ENCODE measurements at regions not wholly inside any gene's neighbourhood (a gene's known extent, or its start where the extent isn't known, plus 50 kb on each side); places are given as distances from the start of the nearest gene placed in this dataset.

DNA sequence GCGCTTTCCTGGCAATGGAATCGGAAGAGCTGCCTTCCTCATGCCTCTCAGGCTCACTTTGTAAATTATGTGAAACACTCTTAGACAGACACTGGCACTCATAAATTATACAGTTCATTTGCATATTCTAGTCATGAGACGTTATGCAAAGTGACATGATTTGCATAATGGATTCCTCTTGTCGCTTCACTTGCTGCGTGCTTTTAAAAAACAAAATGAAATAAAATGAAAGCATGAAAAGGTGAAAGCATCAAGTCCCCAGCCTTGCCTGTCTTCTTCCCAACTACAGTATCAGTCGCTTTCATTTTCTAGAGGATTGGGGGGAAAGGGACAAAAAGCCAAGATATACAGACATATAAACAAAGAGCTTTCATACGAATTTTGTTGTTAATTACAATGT is 252.8 kb upstream of the PMFBP1 start:
- Mint-ChIP-seq H3K9me3 (peaks cover 10 to 27% (median 16%) of the 10 kb centered on the region in 7 donors), H3K36me3 (peaks cover 17 to 23% of the 10 kb centered on the region in 2 donors), H3K27ac (no peak overlapping the region), H3K4me3 (no peak overlapping the region), H3K27me3 (ENCODE audit: low read depth in 3 of 3) (no peaks in the 10 kb centered on the region), H3K4me1 (no peaks in the 10 kb centered on the region)
- Histone ChIP-seq H3K4me2 (replicated peaks; ENCODE audit: extremely low read depth, low read length, poor library complexity, severe bottlenecking) (no peak overlapping the region), H3K27ac (ENCODE audit: low read depth in 1 of 2, low read length in 2 of 2) (no peak overlapping the region), H2AFZ (ENCODE audit: insufficient read depth, low read depth, low read length, poor library complexity, severe bottlenecking) (no peak overlapping the region), H3K4me1 (ENCODE audit: control insufficient read depth in 1 of 2, insufficient read depth in 2 of 2, low read length in 2 of 2) (no peaks in the 10 kb centered on the region), H3K9me3 (replicated peaks in 1 of 2; ENCODE audit: control insufficient read depth in 1 of 2, insufficient read depth in 1 of 2, low read length in 2 of 2) (peaks cover 16 to 21% of the 10 kb centered on the region in 2 donors), H3K79me2 (ENCODE audit: insufficient read depth, low read length) (no peaks in the 10 kb centered on the region), H3K36me3 (replicated peaks in 1 of 2; ENCODE audit: control insufficient read depth in 1 of 2, insufficient read depth in 2 of 2, low read length in 2 of 2) (peaks cover 2 to 23% of the 10 kb centered on the region in 2 donors), H3K9ac (ENCODE audit: insufficient read depth, low read length, poor library complexity, severe bottlenecking) (no peak overlapping the region), H3K27me3 (ENCODE audit: control insufficient read depth in 2 of 2, insufficient read depth in 2 of 2, low read length in 2 of 2) (no peaks in the 10 kb centered on the region), H4K20me1 (ENCODE audit: insufficient read depth, low read length) (no peaks in the 10 kb centered on the region), H3K4me3 (replicated peaks in 1 of 3; ENCODE audit: low read depth in 2 of 3, low read length in 3 of 3) (no peak overlapping the region)
- intact Hi-C loops (cut with micrococcal nuclease): no loop called here
- WGBS (ENCODE audit: insufficient coverage): 100% methylated on average over 1 of the region's 7 CpGs
- no peak for DNase-seq
- no peak for TF ChIP-seq CTCF (IDR thresholded peaks at IDR 0.05)

GRCh38 chr16:72422308-72422897 is 250.4 kb upstream of the PMFBP1 start:
- Mint-ChIP-seq H3K9me3 (peaks cover 10 to 31% (median 16%) of the 10 kb centered on the region in 7 donors), H3K4me3 (no peak overlapping the region), H3K27me3 (ENCODE audit: low read depth in 3 of 3) (no peaks in the 10 kb centered on the region), H3K4me1 (no peaks in the 10 kb centered on the region), H3K27ac (no peak overlapping the region), H3K36me3 (peaks cover 17 to 23% of the 10 kb centered on the region in 2 donors)
- H2AFZ ChIP-seq (ENCODE audit: insufficient read depth, low read depth, low read length, poor library complexity, severe bottlenecking): no peak overlapping the region
- H3K27ac ChIP-seq (ENCODE audit: low read depth in 1 of 2, low read length in 2 of 2): no peak overlapping the region
- intact Hi-C loops (cut with micrococcal nuclease): no loop called here
- no peak for TF ChIP-seq CTCF (IDR thresholded peaks at IDR 0.05)
- H3K79me2 ChIP-seq (ENCODE audit: insufficient read depth, low read length): no peaks in the 10 kb centered on the region
- no peaks in the 10 kb centered on the region for H4K20me1 ChIP-seq (ENCODE audit: insufficient read depth, low read length)
- H3K9me3 ChIP-seq (replicated peaks in 1 of 2; ENCODE audit: control insufficient read depth in 1 of 2, insufficient read depth in 1 of 2, low read length in 2 of 2): peaks cover 18 to 21% of the 10 kb centered on the region in 2 donors
- H3K9ac ChIP-seq (ENCODE audit: insufficient read depth, low read length, poor library complexity, severe bottlenecking): no peak overlapping the region
- peaks cover 2 to 23% of the 10 kb centered on the region in 2 donors for H3K36me3 ChIP-seq (replicated peaks in 1 of 2; ENCODE audit: control insufficient read depth in 1 of 2, insufficient read depth in 2 of 2, low read length in 2 of 2)
- no peak overlapping the region for H3K4me2 ChIP-seq (replicated peaks; ENCODE audit: extremely low read depth, low read length, poor library complexity, severe bottlenecking)
- H3K4me3 ChIP-seq (replicated peaks in 1 of 3; ENCODE audit: low read depth in 2 of 3, low read length in 3 of 3): no peak overlapping the region
- H3K27me3 ChIP-seq (ENCODE audit: control insufficient read depth in 2 of 2, insufficient read depth in 2 of 2, low read length in 2 of 2): no peaks in the 10 kb centered on the region
- DNase-seq: no peak
- no CpG with 5 or more reads among the region's 1 CpG for WGBS (ENCODE audit: insufficient coverage)
- H3K4me1 ChIP-seq (ENCODE audit: control insufficient read depth in 1 of 2, insufficient read depth in 2 of 2, low read length in 2 of 2): no peaks in the 10 kb centered on the region
